Nephron (organoid): ENCODE measurements at regions not wholly inside any gene's neighbourhood (a gene's known extent, or its start where the extent isn't known, plus 50 kb on each side); places are given as distances from the start of the nearest gene placed in this dataset.

Experiments
- H3K27ac Mint-ChIP-seq, 3 experiments: 2 replicates each; pipeline ENCODE4 v1.8.0; 2020; ENCODE audit warnings: mixed read lengths in 3 of 3, mild to moderate bottlenecking in 2 of 3, moderate library complexity in 1 of 3
- H3K27me3 Mint-ChIP-seq: 2 replicates; pipeline ENCODE4 v1.8.0; 2021; ENCODE audit warnings: low read depth, mild to moderate bottlenecking, moderate library complexity, mixed read lengths
- H3K36me3 Mint-ChIP-seq: 2 replicates; pipeline ENCODE4 v1.8.0; 2020; ENCODE audit warnings: low read depth, mixed read lengths
- H3K4me1 Mint-ChIP-seq: 2 replicates; pipeline ENCODE4 v1.8.0; 2020; ENCODE audit warnings: mixed read lengths
- H3K4me3 Mint-ChIP-seq, 3 experiments: 2 replicates each; pipeline ENCODE4 v1.8.0; 2020; ENCODE audit warnings: mild to moderate bottlenecking in 3 of 3, mixed read lengths in 3 of 3, moderate library complexity in 2 of 3
- H3K9me3 Mint-ChIP-seq: 2 replicates; pipeline ENCODE4 v1.8.0; 2020; ENCODE audit warnings: mixed read lengths
- TF ChIP-seq, protein P1 (sequence below), 3 experiments: fragments of 200-600 bp; sonication (generic); IDR thresholded peaks; one replicate each; pipeline ENCODE4 v1.5.0; 2021; ENCODE audit warnings: antibody characterized with exemption in 3 of 3; ENCODE audit not compliant: unreplicated experiment in 3 of 3

DNA sequence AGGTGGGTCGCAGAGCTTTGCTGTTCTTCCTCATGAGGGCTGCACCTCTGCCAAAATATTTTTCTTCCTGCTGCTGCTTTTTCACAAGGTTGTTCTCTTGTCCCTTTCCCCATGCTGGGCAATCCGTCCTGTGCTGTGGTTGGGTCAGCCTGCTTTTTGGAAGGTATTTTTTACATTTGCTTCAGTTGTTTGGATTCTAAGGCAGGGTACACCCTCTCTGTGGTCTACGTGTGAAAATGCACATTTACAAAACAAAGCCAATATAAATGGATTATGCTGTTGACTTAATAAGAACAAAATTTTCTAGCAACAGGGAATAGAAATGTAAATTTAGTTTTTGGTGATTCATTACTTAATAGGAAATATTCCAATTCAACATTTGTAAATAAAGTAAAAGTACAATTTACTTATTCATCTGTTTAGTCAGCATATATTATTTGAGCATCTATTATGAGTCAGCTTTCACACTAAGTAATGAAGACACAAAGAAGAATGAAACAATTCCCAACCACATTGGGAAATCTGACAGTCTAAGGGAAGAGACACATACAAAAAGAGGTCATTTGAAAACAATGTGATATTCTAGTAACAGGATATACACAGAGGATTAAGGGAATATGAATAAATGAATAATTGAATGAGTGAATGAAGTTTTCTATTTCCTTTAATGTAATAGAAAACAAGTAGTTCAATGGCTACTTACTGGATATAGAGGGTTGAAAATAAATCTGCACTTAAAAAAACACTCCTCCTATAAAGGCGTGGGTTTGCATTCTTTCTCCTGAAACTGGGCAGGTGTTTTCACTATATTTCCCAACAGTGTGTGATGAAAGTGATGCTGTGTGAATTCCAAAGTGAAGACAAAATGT is 94.6 kb upstream of the PRICKLE1 start:
- TF ChIP-seq, protein P1, sequence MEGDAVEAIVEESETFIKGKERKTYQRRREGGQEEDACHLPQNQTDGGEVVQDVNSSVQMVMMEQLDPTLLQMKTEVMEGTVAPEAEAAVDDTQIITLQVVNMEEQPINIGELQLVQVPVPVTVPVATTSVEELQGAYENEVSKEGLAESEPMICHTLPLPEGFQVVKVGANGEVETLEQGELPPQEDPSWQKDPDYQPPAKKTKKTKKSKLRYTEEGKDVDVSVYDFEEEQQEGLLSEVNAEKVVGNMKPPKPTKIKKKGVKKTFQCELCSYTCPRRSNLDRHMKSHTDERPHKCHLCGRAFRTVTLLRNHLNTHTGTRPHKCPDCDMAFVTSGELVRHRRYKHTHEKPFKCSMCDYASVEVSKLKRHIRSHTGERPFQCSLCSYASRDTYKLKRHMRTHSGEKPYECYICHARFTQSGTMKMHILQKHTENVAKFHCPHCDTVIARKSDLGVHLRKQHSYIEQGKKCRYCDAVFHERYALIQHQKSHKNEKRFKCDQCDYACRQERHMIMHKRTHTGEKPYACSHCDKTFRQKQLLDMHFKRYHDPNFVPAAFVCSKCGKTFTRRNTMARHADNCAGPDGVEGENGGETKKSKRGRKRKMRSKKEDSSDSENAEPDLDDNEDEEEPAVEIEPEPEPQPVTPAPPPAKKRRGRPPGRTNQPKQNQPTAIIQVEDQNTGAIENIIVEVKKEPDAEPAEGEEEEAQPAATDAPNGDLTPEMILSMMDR (IDR thresholded peaks at IDR 0.05; ENCODE audit: unreplicated experiment in 3 of 3): no peak
- Mint-ChIP-seq H3K36me3 (no peaks in the 10 kb centered on the region), H3K4me3 (no peak overlapping the region), H3K4me1 (peaks cover 55% of the 10 kb centered on the region), H3K27me3 (no peaks in the 10 kb centered on the region), H3K27ac (peak overlapping the region in 1 of 3 experiments; percentile 39), H3K9me3 (peaks cover 4% of the 10 kb centered on the region)

DNA sequence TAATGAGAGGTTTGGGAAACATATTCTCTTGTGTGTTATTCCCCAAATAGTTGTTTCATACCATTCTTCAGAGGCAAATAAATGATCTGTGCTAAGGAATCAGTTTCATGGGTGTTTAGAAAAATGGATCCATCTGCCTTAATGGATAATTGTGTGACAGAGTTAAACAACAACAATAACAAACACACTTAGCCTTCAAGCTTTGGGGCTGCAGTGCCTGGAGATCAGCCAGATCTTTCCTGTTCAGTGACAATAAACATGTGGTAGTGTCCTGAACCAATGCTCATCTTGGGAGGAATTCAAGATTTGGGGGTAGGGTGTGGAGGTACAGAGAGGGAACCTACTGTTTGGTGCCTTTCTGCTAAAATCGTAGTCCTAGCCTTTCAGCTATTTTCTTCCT is 93.7 kb upstream of the PRICKLE1 start:
- TF ChIP-seq, protein P1 (IDR thresholded peaks at IDR 0.05; ENCODE audit: unreplicated experiment in 3 of 3): no peak
- peaks cover 61% of the 10 kb centered on the region for H3K4me1 Mint-ChIP-seq
- H3K4me3 Mint-ChIP-seq: no peak overlapping the region
- H3K9me3 Mint-ChIP-seq: peaks cover 4% of the 10 kb centered on the region
- H3K27ac Mint-ChIP-seq: peak overlapping the region in 2 of 3 experiments; percentile 39 to 53
- H3K36me3 Mint-ChIP-seq: no peaks in the 10 kb centered on the region
- no peaks in the 10 kb centered on the region for H3K27me3 Mint-ChIP-seq

DNA sequence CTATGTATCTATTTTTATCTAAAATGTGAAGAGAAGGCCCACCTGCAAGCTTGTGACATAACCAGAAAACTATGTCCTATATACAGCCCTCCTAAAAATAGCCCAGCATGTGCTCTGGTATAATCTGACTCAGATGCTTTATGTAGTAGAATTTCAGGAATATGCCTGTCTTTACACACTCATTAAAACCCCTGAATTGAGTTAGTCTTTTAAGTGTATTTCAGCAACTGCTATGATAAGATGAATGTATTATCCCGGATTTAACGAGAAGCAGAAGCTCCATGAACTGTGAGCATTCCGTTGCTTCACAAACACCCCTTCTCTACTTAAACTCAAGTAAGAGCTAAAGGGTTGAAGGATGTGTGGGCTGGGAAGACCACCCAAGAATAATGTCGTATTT is 89.9 kb upstream of the PRICKLE1 start:
- no peaks in the 10 kb centered on the region for H3K27me3 Mint-ChIP-seq
- no peaks in the 10 kb centered on the region for H3K36me3 Mint-ChIP-seq
- no peaks in the 10 kb centered on the region for H3K9me3 Mint-ChIP-seq
- H3K27ac Mint-ChIP-seq: peak overlapping the region; percentile 77 to 90 (median 77)
- TF ChIP-seq, protein P1 (IDR thresholded peaks at IDR 0.05; ENCODE audit: unreplicated experiment in 3 of 3): no peak
- peaks cover 67% of the 10 kb centered on the region for H3K4me1 Mint-ChIP-seq
- peak overlapping the region in 1 of 3 experiments; percentile 64 for H3K4me3 Mint-ChIP-seq

DNA sequence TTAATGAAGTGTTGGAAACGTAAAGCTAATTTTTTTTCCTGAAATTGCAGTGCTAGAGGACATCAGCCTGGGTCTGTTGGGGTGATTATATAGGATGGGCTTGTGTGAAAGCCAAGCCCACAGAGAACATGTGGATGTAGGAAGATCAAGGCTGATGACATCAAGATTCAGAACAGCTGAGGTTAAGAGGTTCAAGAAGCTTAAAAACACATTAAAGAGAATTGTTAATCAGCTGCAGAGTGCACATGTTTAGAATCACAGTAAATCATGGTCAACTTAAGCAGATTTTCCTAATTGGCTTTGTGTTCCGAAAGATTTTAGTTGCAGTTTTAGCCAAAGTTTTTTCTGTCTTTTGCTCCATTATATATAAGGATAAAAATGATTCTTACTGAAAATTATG is 87.9 kb upstream of the PRICKLE1 start:
- no peaks in the 10 kb centered on the region for H3K27me3 Mint-ChIP-seq
- H3K9me3 Mint-ChIP-seq: no peaks in the 10 kb centered on the region
- H3K27ac Mint-ChIP-seq: peak overlapping the region in 1 of 3 experiments; percentile 77
- peaks cover 51% of the 10 kb centered on the region for H3K4me1 Mint-ChIP-seq
- TF ChIP-seq, protein P1 (IDR thresholded peaks at IDR 0.05; ENCODE audit: unreplicated experiment in 3 of 3): no peak
- H3K4me3 Mint-ChIP-seq: no peak overlapping the region
- no peaks in the 10 kb centered on the region for H3K36me3 Mint-ChIP-seq

DNA sequence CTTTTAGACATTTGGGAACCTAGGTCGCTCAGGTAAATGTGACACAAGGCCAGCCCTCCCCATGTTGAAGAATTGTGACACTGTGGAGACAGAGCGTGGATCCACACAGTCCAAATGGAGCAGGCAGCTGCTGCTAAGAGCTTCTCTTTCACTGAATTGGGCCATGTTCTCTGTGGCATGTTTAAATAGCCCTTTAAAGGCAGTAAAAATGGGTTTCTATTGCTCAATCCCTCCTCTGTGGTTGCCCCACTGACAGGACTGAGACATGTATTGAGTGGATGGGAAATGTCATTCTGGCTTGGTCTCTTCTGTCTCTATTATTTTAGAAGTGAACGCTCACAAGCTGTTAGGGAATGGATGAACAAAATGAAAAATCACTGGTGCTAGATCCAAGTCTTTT is 84.0 kb upstream of the PRICKLE1 start:
- Mint-ChIP-seq H3K9me3 (no peaks in the 10 kb centered on the region), H3K36me3 (no peaks in the 10 kb centered on the region), H3K27me3 (peaks cover 5% of the 10 kb centered on the region), H3K4me1 (peaks cover 37% of the 10 kb centered on the region), H3K4me3 (no peak overlapping the region), H3K27ac (no peak overlapping the region)
- TF ChIP-seq, protein P1 (IDR thresholded peaks at IDR 0.05; ENCODE audit: unreplicated experiment in 3 of 3): no peak

DNA sequence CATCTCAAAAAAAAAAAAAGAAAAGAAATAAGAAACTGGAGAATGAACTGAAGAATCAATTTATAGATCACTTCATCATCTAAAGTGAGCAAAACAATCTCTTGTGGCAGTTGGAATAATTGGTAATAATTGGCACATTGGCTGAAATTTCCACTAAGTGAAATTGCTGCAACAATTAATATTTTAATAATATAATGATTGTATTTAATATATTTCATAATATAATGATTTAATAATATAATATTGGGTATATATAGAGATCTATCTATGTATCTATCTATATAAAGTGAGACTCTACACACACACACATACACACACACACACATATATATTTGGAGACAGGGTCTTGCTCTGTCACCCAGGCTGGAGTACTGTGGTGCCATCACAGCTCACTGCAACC is 81.2 kb upstream of the PRICKLE1 start:
- Mint-ChIP-seq H3K9me3 (no peaks in the 10 kb centered on the region), H3K4me1 (peaks cover 16% of the 10 kb centered on the region), H3K27me3 (peaks cover 5% of the 10 kb centered on the region), H3K27ac (no peak overlapping the region), H3K36me3 (no peaks in the 10 kb centered on the region), H3K4me3 (no peak overlapping the region)
- TF ChIP-seq, protein P1 (IDR thresholded peaks at IDR 0.05; ENCODE audit: unreplicated experiment in 3 of 3): no peak
